GM23338 (cell line): ENCODE measurements at regions not wholly inside any gene's neighbourhood (a gene's known extent, or its start where the extent isn't known, plus 50 kb on each side); places are given as distances from the start of the nearest gene placed in this dataset.

ENCODE experiments used
- ATAC-seq: fragments of 200-7000 bp; cut with Tn5 transposase; 3 replicates; pipeline ENCODE4 v1.9.1; 2020
- DNase-seq: peaks from one replicate; pipeline ENCODE4 v3.0.0-alpha.2; 2015; ENCODE audit warnings: low spot score
- H2AFZ ChIP-seq: fragments of 200-600 bp; sonication (generic); 2 replicates; pipeline ENCODE4 v1.8.0; 2016; ENCODE audit warnings: antibody characterized with exemption, mild to moderate bottlenecking, moderate library complexity
- H3F3A ChIP-seq: fragments of 200-600 bp; sonication (generic); replicated peaks from 2 replicates; pipeline ENCODE4 v1.8.0; 2017; ENCODE audit warnings: antibody characterized with exemption, mixed run types, low read depth
- H3K27ac ChIP-seq: fragments of 200-600 bp; sonication (generic); 2 replicates; pipeline ENCODE4 v1.6.1; 2016; ENCODE audit warnings: low read depth
- H3K27me3 ChIP-seq: fragments of 200-600 bp; sonication (generic); 2 replicates; pipeline ENCODE4 v1.8.0; 2016; ENCODE audit warnings: mild to moderate bottlenecking, mixed run types, moderate library complexity; ENCODE audit not compliant: insufficient read depth
- H3K36me3 ChIP-seq: fragments of 200-600 bp; sonication (generic); 2 replicates; pipeline ENCODE4 v1.8.0; 2016; ENCODE audit warnings: mild to moderate bottlenecking; ENCODE audit not compliant: insufficient read depth
- H3K4me1 ChIP-seq: fragments of 200-600 bp; sonication (generic); 2 replicates; pipeline ENCODE4 v1.8.0; 2016; ENCODE audit warnings: mild to moderate bottlenecking, moderate library complexity; ENCODE audit not compliant: insufficient read depth
- H3K4me2 ChIP-seq: fragments of 200-600 bp; sonication (generic); 2 replicates; pipeline ENCODE4 v1.7.1; 2017; ENCODE audit warnings: mixed run types
- H3K4me3 ChIP-seq: fragments of 200-600 bp; sonication (generic); 2 replicates; pipeline ENCODE4 v1.6.1; 2016; ENCODE audit warnings: mixed run types
- H3K79me2 ChIP-seq: fragments of 200-600 bp; sonication (generic); replicated peaks from 2 replicates; pipeline ENCODE4 v1.8.0; 2017; ENCODE audit warnings: mild to moderate bottlenecking; ENCODE audit not compliant: insufficient read depth
- H3K9me2 ChIP-seq: fragments of 200-600 bp; sonication (generic); 2 replicates; pipeline ENCODE4 v1.8.0; 2017; ENCODE audit not compliant: insufficient read depth
- H4K20me1 ChIP-seq: fragments of 200-600 bp; sonication (generic); replicated peaks from 2 replicates; pipeline ENCODE4 v1.8.0; 2017; ENCODE audit warnings: mild to moderate bottlenecking; ENCODE audit not compliant: insufficient read depth
- H3K27ac Mint-ChIP-seq: 2 replicates; pipeline ENCODE4 v1.8.0; 2020; ENCODE audit warnings: inconsistent platforms, mild to moderate bottlenecking, moderate library complexity, mixed read lengths
- H3K27me3 Mint-ChIP-seq: 3 replicates; pipeline ENCODE4 v1.8.0; 2022; ENCODE audit warnings: low read depth, mild to moderate bottlenecking, moderate library complexity, mixed read lengths, inconsistent platforms; ENCODE audit not compliant: insufficient read depth, poor library complexity
- H3K36me3 Mint-ChIP-seq: 3 replicates; pipeline ENCODE4 v1.8.0; 2021; ENCODE audit warnings: low read depth, mild to moderate bottlenecking, inconsistent platforms, moderate library complexity, mixed read lengths
- H3K4me1 Mint-ChIP-seq: 3 replicates; pipeline ENCODE4 v1.8.0; 2020; ENCODE audit warnings: mild to moderate bottlenecking, inconsistent platforms, mixed read lengths
- H3K4me3 Mint-ChIP-seq: 3 replicates; pipeline ENCODE4 v1.8.0; 2021; ENCODE audit warnings: moderate library complexity, mild to moderate bottlenecking, inconsistent platforms, mixed read lengths
- H3K9me3 Mint-ChIP-seq: 3 replicates; pipeline ENCODE4 v1.8.0; 2020; ENCODE audit warnings: moderate library complexity, mild to moderate bottlenecking, inconsistent platforms, mixed read lengths
- CREB1 ChIP-seq: fragments of 250-450 bp; sonication (Bioruptor Pico); IDR thresholded peaks from 2 replicates; pipeline ENCODE4 v1.5.0; 2020; ENCODE audit warnings: low read depth, mild to moderate bottlenecking, moderate library complexity
- CTCF ChIP-seq, 2 experiments: fragments of 200-600 bp in 1 of 2; sonication (generic) in 1 of 2; conservative IDR thresholded peaks; 2 replicates each; pipeline versions ENCODE4 v1.5.1 to v1.6.1; 2016 to 2017; ENCODE audit warnings: antibody characterized with exemption in 2 of 2, low read depth in 2 of 2, mild to moderate bottlenecking in 2 of 2, moderate library complexity in 1 of 2
- EZH2 ChIP-seq: fragments of 200-600 bp; sonication (generic); IDR thresholded peaks from one replicate; pipeline ENCODE4 v1.8.0; 2017; ENCODE audit warnings: antibody characterized with exemption, mild to moderate bottlenecking, low read depth; ENCODE audit not compliant: unreplicated experiment
- EZH2phosphoT487 ChIP-seq: fragments of 200-600 bp; sonication (generic); IDR thresholded peaks from one replicate; pipeline ENCODE4 v1.8.1; 2018; ENCODE audit warnings: antibody characterized with exemption; ENCODE audit not compliant: unreplicated experiment
- JUNB ChIP-seq: IDR thresholded peaks from one replicate; pipeline ENCODE4 v1.6.1; 2016; ENCODE audit warnings: antibody characterized with exemption; ENCODE audit not compliant: unreplicated experiment
- NANOG ChIP-seq: IDR thresholded peaks from 2 replicates; pipeline ENCODE4 v1.6.1; 2016; ENCODE audit warnings: antibody characterized with exemption, borderline replicate concordance
- POLR2AphosphoS5 ChIP-seq: IDR thresholded peaks from 2 replicates; pipeline ENCODE4 v1.6.1; 2016; ENCODE audit warnings: antibody characterized with exemption, low read depth
- REST ChIP-seq: IDR thresholded peaks from one replicate; pipeline ENCODE4 v1.6.1; 2018; ENCODE audit warnings: antibody characterized with exemption; ENCODE audit not compliant: unreplicated experiment
- STAT1 ChIP-seq: IDR thresholded peaks from one replicate; pipeline ENCODE4 v1.6.1; 2016; ENCODE audit warnings: antibody characterized with exemption; ENCODE audit not compliant: unreplicated experiment
- ZNF331 ChIP-seq: fragments of 250-450 bp; sonication (Bioruptor Pico); IDR thresholded peaks from 2 replicates; pipeline ENCODE4 v1.5.0; 2020; ENCODE audit warnings: low read depth, mild to moderate bottlenecking, moderate library complexity
- ZNF462 ChIP-seq: fragments of 250-450 bp; sonication (Bioruptor Pico); IDR thresholded peaks from 2 replicates; pipeline ENCODE4 v1.5.0; 2020; ENCODE audit warnings: mild to moderate bottlenecking, moderate library complexity
- TF ChIP-seq, protein P1 (sequence below): IDR thresholded peaks from 2 replicates; pipeline ENCODE4 v1.6.1; 2016; ENCODE audit warnings: antibody characterized with exemption

- H3K79me2 ChIP-seq: no peaks in the 10 kb centered on the region
- H3K27me3 Mint-ChIP-seq: no peaks in the 10 kb centered on the region
- no peaks in the 10 kb centered on the region for H3K9me3 Mint-ChIP-seq
- no peaks in the 10 kb centered on the region for H3K4me1 Mint-ChIP-seq
- H3K4me3 ChIP-seq: no peak overlapping the region
- H3K36me3 ChIP-seq: no peaks in the 10 kb centered on the region
- H3K27me3 ChIP-seq: no peaks in the 10 kb centered on the region
- no peaks in the 10 kb centered on the region for H4K20me1 ChIP-seq
- no peaks in the 10 kb centered on the region for H3K4me1 ChIP-seq
- no peak for TF ChIP-seq EZH2phosphoT487
- TF ChIP-seq EZH2: no peak
- TF ChIP-seq, protein P1, sequence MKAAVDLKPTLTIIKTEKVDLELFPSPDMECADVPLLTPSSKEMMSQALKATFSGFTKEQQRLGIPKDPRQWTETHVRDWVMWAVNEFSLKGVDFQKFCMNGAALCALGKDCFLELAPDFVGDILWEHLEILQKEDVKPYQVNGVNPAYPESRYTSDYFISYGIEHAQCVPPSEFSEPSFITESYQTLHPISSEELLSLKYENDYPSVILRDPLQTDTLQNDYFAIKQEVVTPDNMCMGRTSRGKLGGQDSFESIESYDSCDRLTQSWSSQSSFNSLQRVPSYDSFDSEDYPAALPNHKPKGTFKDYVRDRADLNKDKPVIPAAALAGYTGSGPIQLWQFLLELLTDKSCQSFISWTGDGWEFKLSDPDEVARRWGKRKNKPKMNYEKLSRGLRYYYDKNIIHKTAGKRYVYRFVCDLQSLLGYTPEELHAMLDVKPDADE: no peak
- TF ChIP-seq JUNB: no peak
- TF ChIP-seq POLR2AphosphoS5: no peak
- TF ChIP-seq ZNF462 (CRISPR knock-in tag): no peak
- TF ChIP-seq REST: no peak
- TF ChIP-seq CREB1 (CRISPR knock-in tag): no peak
- TF ChIP-seq STAT1: no peak
- TF ChIP-seq NANOG: no peak
- TF ChIP-seq ZNF331 (CRISPR knock-in tag): no peak
- TF ChIP-seq CTCF (conservative IDR thresholded peaks at IDR 0.05; ENCODE audit: low read depth in 2 of 2): no peak
- no peak overlapping the region for H3K27ac Mint-ChIP-seq
- H3K9me2 ChIP-seq: no peaks in the 10 kb centered on the region
- H3K36me3 Mint-ChIP-seq: no peaks in the 10 kb centered on the region
- DNase-seq: no peak
- no peak overlapping the region for H2AFZ ChIP-seq
- ATAC-seq: no peak
- H3K27ac ChIP-seq: no peak overlapping the region
- H3K4me3 Mint-ChIP-seq: no peak overlapping the region
- no peak overlapping the region for H3K4me2 ChIP-seq
- H3F3A ChIP-seq: no peaks in the 10 kb centered on the region
These were observed 93.8 kb upstream of the PLPPR4 start for GRCh38 chr1:99170516-99170915.
